ENCODE measurements at regions not wholly inside any gene's neighbourhood (a gene's known extent, or its start where the extent isn't known, plus 50 kb on each side); places are given as distances from the start of the nearest gene placed in this dataset.

GRCh38 chr5:3230941-3231340 lies 364.7 kb upstream of the IRX1 start:
- Mint-ChIP-seq H3K4me1 (ENCODE audit: low read depth) (no peaks in the 10 kb centered on the region), H3K27ac (no peak overlapping the region), H3K9me3 (no peaks in the 10 kb centered on the region), H3K36me3 (ENCODE audit: low read depth) (no peaks in the 10 kb centered on the region), H3K4me3 (no peak overlapping the region), H3K27me3 (no peaks in the 10 kb centered on the region)
- DNase-seq, result no peak

DNA sequence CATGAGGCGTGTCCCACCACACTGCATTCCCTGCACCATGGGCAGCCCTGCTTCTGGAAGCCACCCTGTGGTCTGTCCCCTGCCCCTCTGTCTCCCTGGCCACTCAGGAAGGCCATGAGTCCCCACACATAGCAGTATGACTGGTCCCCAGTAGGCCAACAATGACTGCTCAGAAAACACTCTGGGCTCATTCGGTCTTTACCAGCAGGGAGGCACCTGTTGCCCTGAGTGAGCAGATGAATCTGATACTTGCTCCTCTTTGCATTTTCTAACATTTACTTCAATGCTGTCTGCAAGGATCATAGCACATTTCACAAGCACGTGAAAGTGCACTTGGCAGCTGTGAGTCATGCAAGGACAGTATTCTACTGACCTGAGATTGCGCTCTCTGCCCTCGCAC lies 365.4 kb upstream of the IRX1 start:
- no peak for DNase-seq
- Mint-ChIP-seq H3K36me3 (ENCODE audit: low read depth) (no peaks in the 10 kb centered on the region), H3K9me3 (no peaks in the 10 kb centered on the region), H3K4me1 (ENCODE audit: low read depth) (no peaks in the 10 kb centered on the region), H3K27me3 (no peaks in the 10 kb centered on the region), H3K4me3 (no peak overlapping the region), H3K27ac (no peak overlapping the region)

- Mint-ChIP-seq H3K4me3 (no peak overlapping the region), H3K4me1 (ENCODE audit: low read depth) (no peaks in the 10 kb centered on the region), H3K27ac (no peak overlapping the region), H3K36me3 (ENCODE audit: low read depth) (no peaks in the 10 kb centered on the region), H3K9me3 (no peaks in the 10 kb centered on the region), H3K27me3 (no peaks in the 10 kb centered on the region)
- no peak for DNase-seq
Measured at GRCh38 chr5:3226196-3226920, 369.3 kb upstream of the IRX1 start.

DNA sequence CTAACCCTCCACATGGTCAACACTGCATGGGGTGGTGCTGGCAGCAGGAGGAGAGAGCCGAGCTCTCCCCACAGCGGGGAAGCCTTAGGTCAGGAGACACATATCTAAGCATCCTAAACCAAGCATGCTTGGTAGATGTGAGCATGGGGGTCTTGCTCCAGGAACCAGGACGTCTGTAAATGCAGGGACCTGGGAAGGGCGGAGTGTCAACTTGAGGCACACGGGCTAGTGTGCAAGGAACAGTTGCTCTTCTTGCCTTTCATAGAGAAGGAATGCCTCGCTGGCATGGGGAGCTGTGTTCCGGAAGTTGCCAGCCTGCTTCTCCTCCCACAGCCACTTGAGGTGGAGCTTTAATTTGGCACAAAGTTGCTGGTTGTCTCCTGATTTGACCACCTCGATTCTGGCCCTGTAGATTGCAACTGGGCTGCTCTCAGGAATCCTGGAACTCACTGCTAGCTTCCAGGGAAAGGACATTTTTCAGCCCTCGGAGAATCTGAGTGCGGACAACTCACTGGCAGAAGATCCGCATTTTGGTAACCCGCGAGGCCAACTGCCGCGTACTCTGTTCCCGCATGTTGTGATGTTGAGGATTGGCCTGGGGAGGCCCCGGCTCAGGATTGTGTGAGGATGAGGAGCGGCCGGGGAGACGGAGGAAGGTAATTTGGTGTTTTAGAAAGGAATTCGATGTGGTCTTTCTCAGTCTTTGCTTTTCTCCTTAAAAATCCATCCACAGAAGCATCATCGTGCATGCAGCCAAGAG lies 370.3 kb upstream of the IRX1 start:
- DNase-seq, result no peak
- Mint-ChIP-seq H3K4me1 (ENCODE audit: low read depth) (no peaks in the 10 kb centered on the region), H3K27ac (no peak overlapping the region), H3K4me3 (no peak overlapping the region), H3K36me3 (ENCODE audit: low read depth) (no peaks in the 10 kb centered on the region), H3K9me3 (no peaks in the 10 kb centered on the region), H3K27me3 (no peaks in the 10 kb centered on the region)

GRCh38 chr5:3222924-3223323 lies 372.7 kb upstream of the IRX1 start:
- Mint-ChIP-seq H3K4me1 (ENCODE audit: low read depth) (no peaks in the 10 kb centered on the region), H3K4me3 (no peak overlapping the region), H3K36me3 (ENCODE audit: low read depth) (no peaks in the 10 kb centered on the region), H3K9me3 (no peaks in the 10 kb centered on the region), H3K27ac (no peak overlapping the region), H3K27me3 (no peaks in the 10 kb centered on the region)
- DNase-seq, result no peak

GRCh38 chr5:3221432-3221831 lies 374.2 kb upstream of the IRX1 start:
- Mint-ChIP-seq H3K36me3 (ENCODE audit: low read depth) (no peaks in the 10 kb centered on the region), H3K9me3 (no peaks in the 10 kb centered on the region), H3K4me1 (ENCODE audit: low read depth) (no peaks in the 10 kb centered on the region), H3K27me3 (no peaks in the 10 kb centered on the region), H3K27ac (no peak overlapping the region), H3K4me3 (no peak overlapping the region)
- DNase-seq, result no peak

DNA sequence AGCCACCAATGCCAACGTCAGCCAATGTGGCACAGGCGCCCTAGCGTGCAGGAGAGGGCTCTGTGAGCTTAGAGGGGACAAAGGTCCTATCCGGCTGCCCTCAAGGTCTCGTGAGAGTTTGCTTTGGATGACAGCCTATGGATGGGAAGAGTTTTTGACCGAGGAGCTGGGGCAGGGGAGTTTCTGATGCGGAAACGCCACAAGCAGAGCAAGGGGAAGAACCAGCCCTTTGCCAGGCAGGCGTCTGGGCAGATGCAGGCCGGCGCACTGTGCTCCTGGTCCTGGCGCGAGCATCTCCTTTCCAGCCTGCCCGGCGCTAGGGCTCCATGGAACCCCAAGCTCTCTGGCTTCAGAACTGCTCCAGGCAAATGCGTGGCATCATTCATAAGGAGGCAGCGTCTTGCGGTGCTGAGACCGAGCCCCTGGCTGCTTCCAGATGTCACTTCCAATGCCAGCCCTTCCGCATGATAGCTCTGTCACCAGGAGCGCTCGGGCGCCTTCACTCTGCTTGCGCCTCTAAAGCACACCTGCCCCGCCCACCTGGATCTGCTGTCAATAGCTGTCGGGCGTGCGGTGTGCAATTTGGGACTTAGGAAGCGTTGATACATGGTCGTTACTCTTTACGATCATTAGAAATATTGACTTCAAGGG lies 374.9 kb upstream of the IRX1 start:
- DNase-seq, result no peak
- H3K27ac Mint-ChIP-seq, result no peak overlapping the region
- no peaks in the 10 kb centered on the region for H3K9me3 Mint-ChIP-seq
- H3K4me3 Mint-ChIP-seq, result no peak overlapping the region
- H3K27me3 Mint-ChIP-seq, result no peaks in the 10 kb centered on the region
- H3K4me1 Mint-ChIP-seq (ENCODE audit: low read depth), result no peaks in the 10 kb centered on the region
- H3K36me3 Mint-ChIP-seq (ENCODE audit: low read depth), result no peaks in the 10 kb centered on the region

DNA sequence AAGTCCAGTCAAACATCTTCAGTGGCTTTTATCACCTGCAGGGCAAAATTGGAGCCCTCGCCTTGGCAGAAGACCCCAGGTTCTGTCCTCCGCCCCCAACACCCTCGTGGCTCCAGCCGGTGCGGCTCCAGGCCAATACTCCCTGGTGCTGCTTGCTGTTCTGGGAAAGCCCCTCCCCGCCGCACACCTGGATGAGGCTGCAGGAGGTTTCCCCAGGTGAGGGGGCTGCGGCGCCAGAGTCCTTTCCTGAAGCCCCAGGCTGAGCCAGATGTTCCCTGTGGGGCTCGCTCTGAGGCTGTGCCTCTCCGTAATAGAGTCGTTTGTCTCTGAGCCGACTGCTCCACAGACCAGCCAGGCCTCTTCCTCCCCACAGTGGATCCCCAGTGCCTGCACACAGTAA lies 375.4 kb upstream of the IRX1 start:
- H3K27ac Mint-ChIP-seq, result no peak overlapping the region
- H3K27me3 Mint-ChIP-seq, result no peaks in the 10 kb centered on the region
- no peaks in the 10 kb centered on the region for H3K4me1 Mint-ChIP-seq (ENCODE audit: low read depth)
- H3K4me3 Mint-ChIP-seq, result no peak overlapping the region
- no peaks in the 10 kb centered on the region for H3K36me3 Mint-ChIP-seq (ENCODE audit: low read depth)
- DNase-seq, result no peak
- no peaks in the 10 kb centered on the region for H3K9me3 Mint-ChIP-seq

- H3K4me3 Mint-ChIP-seq, result no peak overlapping the region
- H3K36me3 Mint-ChIP-seq (ENCODE audit: low read depth), result no peaks in the 10 kb centered on the region
- no peaks in the 10 kb centered on the region for H3K9me3 Mint-ChIP-seq
- H3K27ac Mint-ChIP-seq, result no peak overlapping the region
- H3K4me1 Mint-ChIP-seq (ENCODE audit: low read depth), result no peaks in the 10 kb centered on the region
- no peaks in the 10 kb centered on the region for H3K27me3 Mint-ChIP-seq
- DNase-seq, result no peak
Measured at GRCh38 chr5:3218916-3219650, 376.5 kb upstream of the IRX1 start.

GRCh38 chr5:3217771-3218495 lies 377.7 kb upstream of the IRX1 start:
- DNase-seq, result no peak
- no peak overlapping the region for H3K27ac Mint-ChIP-seq
- H3K36me3 Mint-ChIP-seq (ENCODE audit: low read depth), result no peaks in the 10 kb centered on the region
- no peaks in the 10 kb centered on the region for H3K4me1 Mint-ChIP-seq (ENCODE audit: low read depth)
- no peaks in the 10 kb centered on the region for H3K27me3 Mint-ChIP-seq
- H3K4me3 Mint-ChIP-seq, result no peak overlapping the region
- peaks cover 1% of the 10 kb centered on the region for H3K9me3 Mint-ChIP-seq

- no peak overlapping the region for H3K27ac Mint-ChIP-seq
Measured at GRCh38 chr5:3217114-3217513, 378.5 kb upstream of the IRX1 start.

DNA sequence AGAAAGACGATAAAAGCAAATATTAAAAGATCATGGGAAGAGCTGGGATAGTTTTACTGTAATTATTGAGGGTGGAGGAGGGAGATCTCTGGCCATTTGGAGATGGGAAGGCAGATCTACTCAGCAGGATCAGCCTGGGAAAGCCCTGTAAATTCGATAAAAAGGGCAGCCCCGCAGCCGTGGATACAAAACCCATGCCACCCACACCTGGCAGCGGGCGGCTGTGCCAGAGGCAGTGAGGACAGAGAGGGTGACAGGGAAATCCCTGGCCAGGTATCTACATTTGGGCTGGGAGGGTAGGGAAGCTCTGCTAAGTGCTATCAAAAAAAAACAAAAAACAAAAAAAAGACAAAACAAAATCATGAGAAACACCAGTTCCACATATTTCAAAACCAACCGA lies 379.2 kb upstream of the IRX1 start:
- Mint-ChIP-seq H3K36me3 (ENCODE audit: low read depth) (no peaks in the 10 kb centered on the region), H3K4me1 (ENCODE audit: low read depth) (no peaks in the 10 kb centered on the region), H3K9me3 (peaks cover 5% of the 10 kb centered on the region), H3K27me3 (no peaks in the 10 kb centered on the region), H3K4me3 (no peak overlapping the region), H3K27ac (no peak overlapping the region)
- no peak for DNase-seq

More at GRCh38 chr5:3217114-3217513, 378.5 kb upstream of the IRX1 start:
- H3K9me3 Mint-ChIP-seq, result peaks cover 5% of the 10 kb centered on the region
- H3K36me3 Mint-ChIP-seq (ENCODE audit: low read depth), result no peaks in the 10 kb centered on the region
- no peaks in the 10 kb centered on the region for H3K4me1 Mint-ChIP-seq (ENCODE audit: low read depth)
- DNase-seq, result no peak
- H3K4me3 Mint-ChIP-seq, result no peak overlapping the region
- no peaks in the 10 kb centered on the region for H3K27me3 Mint-ChIP-seq

DNA sequence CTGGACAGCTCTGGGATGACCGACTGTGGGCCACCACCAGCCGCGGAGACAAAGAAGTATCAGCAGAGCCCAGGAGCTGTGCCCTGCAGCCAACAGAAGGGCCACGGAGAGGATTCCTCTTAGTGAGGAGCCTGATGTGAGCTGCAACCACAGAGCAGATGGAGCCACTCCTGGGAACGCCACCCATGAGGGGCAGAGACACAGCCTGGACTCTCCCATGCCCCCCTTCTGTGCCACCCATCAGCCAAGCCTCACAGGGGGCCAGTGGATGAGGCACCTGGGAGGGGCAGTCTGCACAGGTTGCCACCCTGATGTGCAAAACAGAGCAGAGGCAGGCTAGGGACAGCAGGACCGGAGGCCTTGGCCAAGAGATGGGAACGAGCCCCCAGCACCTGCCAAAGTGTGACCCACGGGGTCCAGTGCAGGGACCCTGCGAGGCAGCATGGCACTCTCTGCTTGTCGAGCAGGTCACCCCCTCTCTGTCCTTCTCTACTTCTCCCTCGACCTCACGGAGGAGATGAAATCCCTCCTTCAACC lies 380.7 kb upstream of the IRX1 start:
- Mint-ChIP-seq H3K4me3 (no peak overlapping the region), H3K36me3 (ENCODE audit: low read depth) (no peaks in the 10 kb centered on the region), H3K4me1 (ENCODE audit: low read depth) (no peaks in the 10 kb centered on the region), H3K9me3 (peaks cover 7% of the 10 kb centered on the region), H3K27me3 (no peaks in the 10 kb centered on the region), H3K27ac (no peak overlapping the region)
- DNase-seq, result no peak

GRCh38 chr5:3214396-3214795 lies 381.2 kb upstream of the IRX1 start:
- Mint-ChIP-seq H3K9me3 (peaks cover 7% of the 10 kb centered on the region), H3K4me3 (no peak overlapping the region), H3K27ac (no peak overlapping the region), H3K4me1 (ENCODE audit: low read depth) (no peaks in the 10 kb centered on the region), H3K27me3 (no peaks in the 10 kb centered on the region), H3K36me3 (ENCODE audit: low read depth) (no peaks in the 10 kb centered on the region)
- DNase-seq, result no peak
